Lung (tissue), 11 donors: ENCODE measurements at regions not wholly inside any gene's neighbourhood (a gene's known extent, or its start where the extent isn't known, plus 50 kb on each side); places are given as distances from the start of the nearest gene placed in this dataset.
"Not testable (repeated sequence)": the region's sequence is repeated elsewhere in the genome, so short reads cannot be mapped to it uniquely, and the experiment has no call there.

Source experiments
- ATAC-seq: fragments of 200-7000 bp; cut with Tn5 transposase; one replicate; pipeline ENCODE4 v1.9.1; 2020; ENCODE audit warnings: moderate number of reproducible peaks; ENCODE audit not compliant: insufficient read depth, low FRiP score
- DNase-seq, 3 donors: peaks; one replicate each; pipeline ENCODE4 v3.0.0-alpha.2; 2013 to 2017
- H3K27ac ChIP-seq, 2 donors: one replicate each; pipeline ENCODE4 v1.5.1; 2013; ENCODE audit warnings: mild to moderate bottlenecking in 2 of 2, moderate library complexity in 2 of 2, control low read depth in 1 of 2, inconsistent platforms in 1 of 2, low read depth in 1 of 2, low read length in 1 of 2
- H3K27me3 ChIP-seq, 3 donors: one replicate each; pipeline ENCODE4 v1.5.1; 2013; ENCODE audit warnings: low read length in 2 of 3; ENCODE audit not compliant: control insufficient read depth in 3 of 3, insufficient read depth in 3 of 3
- H3K36me3 ChIP-seq, 4 donors: one replicate each; pipeline ENCODE4 v1.5.1; 2013; ENCODE audit warnings: low read length in 4 of 4, mild to moderate bottlenecking in 1 of 4, moderate library complexity in 1 of 4; ENCODE audit not compliant: control insufficient read depth in 4 of 4, insufficient read depth in 4 of 4
- H3K4me1 ChIP-seq, 5 donors: one replicate each; pipeline ENCODE4 v1.5.1; 2013; ENCODE audit warnings: low read length in 5 of 5, mild to moderate bottlenecking in 2 of 5, moderate library complexity in 1 of 5; ENCODE audit not compliant: control insufficient read depth in 5 of 5, insufficient read depth in 5 of 5
- H3K4me3 ChIP-seq: one replicate; pipeline ENCODE4 v1.5.1; 2013; ENCODE audit warnings: mild to moderate bottlenecking, control low read depth, moderate library complexity
- H3K9ac ChIP-seq, 2 donors: one replicate each; pipeline ENCODE4 v1.5.1; 2013; ENCODE audit warnings: low read length in 2 of 2, control low read depth in 1 of 2; ENCODE audit not compliant: insufficient read depth in 1 of 2
- H3K9me3 ChIP-seq, 4 donors: one replicate each; pipeline ENCODE4 v1.5.1; 2013; ENCODE audit warnings: low read length in 3 of 4, mild to moderate bottlenecking in 1 of 4, moderate library complexity in 1 of 4; ENCODE audit not compliant: control insufficient read depth in 4 of 4, insufficient read depth in 3 of 4
- whole genome bisulfite sequencing, 2 donors: extraction: QIAGEN DNeasy Blood & Tissue Kit; methylation state at CpG; one replicate each; pipeline ENCODE4 v1.1.7; 2013; 5-methylcytosine and 5-hydroxymethylcytosine counted together
- TF ChIP-seq, protein P1 (sequence below): IDR thresholded peaks from 2 replicates; pipeline ENCODE4 v1.5.1; 2012; ENCODE audit warnings: mild to moderate bottlenecking; ENCODE audit errors: control extremely low read depth, extremely low read depth
- donor health status: control.
- donor health status: control.
- donor health status: Bipolar disorder and iron deficiency.
- donor health status: healthy.
- donor health status: DM: yes; HTN: yes; CAD: no.

DNA sequence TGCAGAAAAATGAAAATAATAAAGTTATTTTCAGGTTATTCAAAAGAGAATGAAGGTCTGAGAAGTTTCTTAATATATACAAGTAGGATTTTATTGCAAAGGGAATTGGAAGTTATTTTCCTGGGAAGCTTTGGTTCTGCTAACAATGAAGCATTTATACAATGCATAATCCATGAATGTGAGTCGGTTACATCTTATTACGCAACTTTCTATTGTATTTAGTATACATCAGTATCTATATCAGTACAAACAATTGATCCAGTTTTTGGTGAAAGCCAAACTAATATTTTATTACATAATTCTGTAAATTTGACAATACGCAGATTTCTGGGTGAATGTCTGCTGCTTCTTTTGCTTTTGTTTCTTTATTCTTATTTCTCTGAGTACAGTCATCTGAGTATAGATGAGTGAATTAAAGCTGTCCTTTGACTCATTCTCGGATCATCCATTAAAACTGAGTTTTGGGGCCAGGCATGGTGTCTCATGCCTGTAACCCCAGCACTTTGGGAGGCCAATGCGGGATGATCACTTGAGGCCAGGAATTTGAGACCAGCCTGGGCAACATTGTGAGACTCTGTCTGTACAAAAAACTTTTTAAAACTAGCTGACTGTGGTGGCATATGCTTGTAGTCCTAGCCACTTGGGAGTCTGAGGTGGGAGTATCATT, 108.5 kb downstream of the SOCS6 start:
- Histone ChIP-seq H3K27ac (no peak overlapping the region), H3K4me1 (peaks cover 0 to 5% (median 0%) of the 10 kb centered on the region in 5 donors), H3K9me3 (no peaks in the 10 kb centered on the region), H3K36me3 (no peaks in the 10 kb centered on the region), H3K27me3 (no peaks in the 10 kb centered on the region), H3K4me3 (no peak overlapping the region), H3K9ac (no peak overlapping the region)
- TF ChIP-seq, protein P1, sequence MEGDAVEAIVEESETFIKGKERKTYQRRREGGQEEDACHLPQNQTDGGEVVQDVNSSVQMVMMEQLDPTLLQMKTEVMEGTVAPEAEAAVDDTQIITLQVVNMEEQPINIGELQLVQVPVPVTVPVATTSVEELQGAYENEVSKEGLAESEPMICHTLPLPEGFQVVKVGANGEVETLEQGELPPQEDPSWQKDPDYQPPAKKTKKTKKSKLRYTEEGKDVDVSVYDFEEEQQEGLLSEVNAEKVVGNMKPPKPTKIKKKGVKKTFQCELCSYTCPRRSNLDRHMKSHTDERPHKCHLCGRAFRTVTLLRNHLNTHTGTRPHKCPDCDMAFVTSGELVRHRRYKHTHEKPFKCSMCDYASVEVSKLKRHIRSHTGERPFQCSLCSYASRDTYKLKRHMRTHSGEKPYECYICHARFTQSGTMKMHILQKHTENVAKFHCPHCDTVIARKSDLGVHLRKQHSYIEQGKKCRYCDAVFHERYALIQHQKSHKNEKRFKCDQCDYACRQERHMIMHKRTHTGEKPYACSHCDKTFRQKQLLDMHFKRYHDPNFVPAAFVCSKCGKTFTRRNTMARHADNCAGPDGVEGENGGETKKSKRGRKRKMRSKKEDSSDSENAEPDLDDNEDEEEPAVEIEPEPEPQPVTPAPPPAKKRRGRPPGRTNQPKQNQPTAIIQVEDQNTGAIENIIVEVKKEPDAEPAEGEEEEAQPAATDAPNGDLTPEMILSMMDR = no peak
- no peak for DNase-seq
- WGBS, 2 donors = 92 to 93% methylated on average over 5 of the region's 5 CpGs
- no peak for ATAC-seq

DNA sequence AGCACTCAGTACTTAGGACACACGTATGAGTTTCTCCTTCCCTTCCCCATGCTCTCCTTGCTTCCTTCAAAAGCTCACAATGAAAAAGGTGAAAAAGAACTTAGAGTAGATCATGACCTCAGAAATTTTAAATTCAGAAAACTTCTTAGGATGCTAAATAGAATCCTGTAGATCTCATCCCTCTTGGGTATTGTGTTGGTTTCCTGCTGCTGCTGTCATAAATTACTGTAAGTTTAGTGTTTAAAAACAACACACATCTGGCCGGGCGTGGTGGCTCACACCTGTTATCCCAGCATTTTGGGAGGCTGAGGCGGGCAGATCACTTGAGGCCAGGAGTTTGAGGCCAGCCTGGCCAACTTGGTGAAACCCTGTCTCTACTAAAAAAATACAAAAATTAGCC, 106.9 kb downstream of the SOCS6 start:
- not testable (repeated sequence) for DNase-seq, H3K36me3 ChIP-seq, ATAC-seq, H3K4me3 ChIP-seq, H3K9me3 ChIP-seq, H3K27me3 ChIP-seq, H3K27ac ChIP-seq, H3K4me1 ChIP-seq, H3K9ac ChIP-seq
- WGBS, 2 donors = 76 to 85% methylated on average over 4 of the region's 4 CpGs

DNA sequence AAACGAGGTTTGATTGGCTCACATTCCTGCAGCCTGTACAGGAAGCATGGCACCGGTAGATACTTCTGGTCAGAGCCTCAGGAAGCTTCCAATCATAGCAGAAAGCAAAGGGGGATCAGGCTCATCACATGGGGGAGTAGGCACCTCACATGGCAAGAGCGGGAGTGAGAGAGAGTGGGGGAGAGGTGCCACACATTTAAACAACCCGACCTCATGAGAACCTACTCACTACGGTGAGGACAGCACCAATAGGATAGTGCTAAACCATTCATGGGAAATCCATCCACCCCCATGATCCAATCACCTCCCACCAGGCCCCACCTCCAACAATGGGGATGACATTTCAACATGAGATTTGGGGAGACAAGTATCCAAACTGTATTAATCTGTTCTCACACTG, 105.8 kb downstream of the SOCS6 start:
- ATAC-seq (no peak), DNase-seq (no peak)
- Histone ChIP-seq H3K9me3 (no peaks in the 10 kb centered on the region), H3K27ac (no peak overlapping the region), H3K9ac (no peak overlapping the region), H3K4me1 (peaks cover 0 to under 1% (median 0%) of the 10 kb centered on the region in 5 donors), H3K36me3 (no peaks in the 10 kb centered on the region), H3K27me3 (no peaks in the 10 kb centered on the region), H3K4me3 (no peak overlapping the region)
- TF ChIP-seq, protein P1 = no peak
- 92% methylated on average over 5 of the region's 5 CpGs for WGBS, 2 donors

DNA sequence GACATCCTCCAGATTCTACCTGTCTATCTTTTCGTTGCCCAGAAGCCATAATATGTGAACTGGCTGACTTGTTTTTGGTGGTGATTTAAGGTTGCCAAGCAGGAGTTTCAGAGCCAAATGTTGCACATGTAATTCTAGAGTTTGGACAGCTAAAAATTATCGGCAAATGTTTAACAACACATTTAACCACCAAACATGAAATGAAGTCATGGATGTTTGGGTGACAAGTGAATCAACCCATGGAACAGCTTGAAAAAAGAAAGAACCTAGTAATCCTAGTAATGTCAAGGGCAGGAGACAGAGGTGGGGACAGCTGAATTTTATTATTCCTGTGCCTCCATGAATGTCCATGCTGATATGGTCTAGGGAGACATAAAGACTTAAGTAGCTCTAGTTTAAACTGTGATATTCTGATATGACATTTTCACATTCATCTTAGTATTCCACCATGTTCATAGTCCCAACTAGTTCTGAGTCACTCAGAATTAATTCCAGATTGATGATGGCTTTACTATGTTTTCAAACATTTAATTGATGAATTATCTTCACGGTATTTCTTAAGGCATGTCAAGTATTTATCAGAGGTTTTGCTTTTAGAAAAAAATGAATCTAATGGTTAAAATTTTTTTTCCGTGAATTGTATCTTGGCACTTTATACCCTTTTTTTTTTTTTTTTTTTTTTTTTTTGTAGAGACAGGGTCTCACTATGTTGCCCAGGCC, 101.7 kb downstream of the SOCS6 start:
- H3K9ac ChIP-seq = no peak overlapping the region
- H3K4me1 ChIP-seq = no peaks in the 10 kb centered on the region
- 79 to 83% methylated on average over 4 of the region's 4 CpGs for WGBS, 2 donors
- no peak for DNase-seq
- ATAC-seq = no peak
- H3K4me3 ChIP-seq = no peak overlapping the region
- no peaks in the 10 kb centered on the region for H3K36me3 ChIP-seq
- TF ChIP-seq, protein P1 = no peak
- no peak overlapping the region for H3K27ac ChIP-seq
- H3K9me3 ChIP-seq = no peaks in the 10 kb centered on the region
- no peaks in the 10 kb centered on the region for H3K27me3 ChIP-seq

DNA sequence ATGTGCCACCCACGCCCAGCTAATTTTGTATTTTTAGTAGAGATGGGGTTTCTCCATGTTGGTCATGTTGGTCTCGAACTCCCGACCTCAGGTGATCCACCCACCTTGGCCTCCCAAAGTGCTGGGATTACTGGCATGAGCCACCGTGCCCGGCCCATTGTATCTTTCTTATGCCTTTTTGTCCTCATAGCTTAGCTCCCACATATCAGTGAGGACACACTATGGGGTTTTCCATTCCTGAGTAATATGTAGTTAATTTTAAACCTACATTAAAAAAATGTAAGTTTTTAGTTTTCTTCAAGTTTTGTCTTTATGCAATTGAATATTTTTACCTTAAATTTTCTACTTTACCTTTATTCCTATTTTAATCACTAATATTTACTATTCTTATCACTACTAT, 100.2 kb downstream of the SOCS6 start:
- not testable (repeated sequence) for H3K4me3 ChIP-seq, DNase-seq, H3K36me3 ChIP-seq, H3K9ac ChIP-seq, H3K9me3 ChIP-seq, H3K4me1 ChIP-seq, ATAC-seq, H3K27me3 ChIP-seq, H3K27ac ChIP-seq
- WGBS, 2 donors = 91 to 97% methylated on average over 5 of the region's 5 CpGs
